GM12875 (cell line): ENCODE measurements at regions not wholly inside any gene's neighbourhood (a gene's known extent, or its start where the extent isn't known, plus 50 kb on each side); places are given as distances from the start of the nearest gene placed in this dataset.

Source experiments
- H3K4me3 ChIP-seq: one replicate; pipeline ENCODE4 v1.5.1; 2011; ENCODE audit warnings: low read depth, low read length, control low read depth
- TF ChIP-seq, protein P1 (sequence below): IDR thresholded peaks from 2 replicates; pipeline ENCODE4 v1.5.1; 2011; ENCODE audit warnings: low read depth, mild to moderate bottlenecking, control low read depth, inconsistent platforms, low read length, moderate library complexity, borderline replicate concordance; ENCODE audit not compliant: insufficient read depth

DNA sequence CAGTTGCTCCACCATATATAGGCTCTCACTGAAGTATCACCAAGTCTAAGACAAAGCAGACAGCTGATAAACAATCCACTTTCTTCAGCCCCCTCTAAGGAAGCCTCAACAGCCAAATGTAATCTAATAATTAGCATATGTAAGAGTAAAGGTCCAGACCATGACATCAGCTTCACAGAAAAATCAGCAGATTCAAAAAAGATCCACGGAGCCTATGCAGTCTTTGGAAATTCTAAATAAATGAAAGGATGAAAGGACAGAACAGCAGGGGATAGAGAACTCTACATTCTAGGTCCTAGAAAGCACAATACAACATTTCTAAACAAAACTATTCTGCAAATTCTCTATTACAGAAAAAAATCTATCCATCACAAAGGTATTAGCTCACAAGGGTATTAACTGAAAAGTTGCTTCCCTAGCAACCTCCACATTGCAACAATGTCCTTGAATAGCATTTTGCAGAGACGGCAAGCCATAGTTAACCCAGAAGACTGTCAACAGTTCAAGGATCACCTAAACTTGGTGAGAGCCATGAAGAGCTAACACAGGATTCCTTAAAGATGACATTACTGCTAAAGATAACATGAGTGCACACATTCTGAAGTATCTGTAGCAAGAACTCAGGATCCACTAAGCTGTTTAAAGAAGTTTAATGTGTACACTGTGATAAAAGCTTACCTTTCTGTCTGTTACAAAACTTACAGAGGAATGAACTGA lies 74.3 kb downstream of the SIPA1L2 start:
- TF ChIP-seq, protein P1, sequence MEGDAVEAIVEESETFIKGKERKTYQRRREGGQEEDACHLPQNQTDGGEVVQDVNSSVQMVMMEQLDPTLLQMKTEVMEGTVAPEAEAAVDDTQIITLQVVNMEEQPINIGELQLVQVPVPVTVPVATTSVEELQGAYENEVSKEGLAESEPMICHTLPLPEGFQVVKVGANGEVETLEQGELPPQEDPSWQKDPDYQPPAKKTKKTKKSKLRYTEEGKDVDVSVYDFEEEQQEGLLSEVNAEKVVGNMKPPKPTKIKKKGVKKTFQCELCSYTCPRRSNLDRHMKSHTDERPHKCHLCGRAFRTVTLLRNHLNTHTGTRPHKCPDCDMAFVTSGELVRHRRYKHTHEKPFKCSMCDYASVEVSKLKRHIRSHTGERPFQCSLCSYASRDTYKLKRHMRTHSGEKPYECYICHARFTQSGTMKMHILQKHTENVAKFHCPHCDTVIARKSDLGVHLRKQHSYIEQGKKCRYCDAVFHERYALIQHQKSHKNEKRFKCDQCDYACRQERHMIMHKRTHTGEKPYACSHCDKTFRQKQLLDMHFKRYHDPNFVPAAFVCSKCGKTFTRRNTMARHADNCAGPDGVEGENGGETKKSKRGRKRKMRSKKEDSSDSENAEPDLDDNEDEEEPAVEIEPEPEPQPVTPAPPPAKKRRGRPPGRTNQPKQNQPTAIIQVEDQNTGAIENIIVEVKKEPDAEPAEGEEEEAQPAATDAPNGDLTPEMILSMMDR: no peak
- H3K4me3 ChIP-seq: no peak overlapping the region

DNA sequence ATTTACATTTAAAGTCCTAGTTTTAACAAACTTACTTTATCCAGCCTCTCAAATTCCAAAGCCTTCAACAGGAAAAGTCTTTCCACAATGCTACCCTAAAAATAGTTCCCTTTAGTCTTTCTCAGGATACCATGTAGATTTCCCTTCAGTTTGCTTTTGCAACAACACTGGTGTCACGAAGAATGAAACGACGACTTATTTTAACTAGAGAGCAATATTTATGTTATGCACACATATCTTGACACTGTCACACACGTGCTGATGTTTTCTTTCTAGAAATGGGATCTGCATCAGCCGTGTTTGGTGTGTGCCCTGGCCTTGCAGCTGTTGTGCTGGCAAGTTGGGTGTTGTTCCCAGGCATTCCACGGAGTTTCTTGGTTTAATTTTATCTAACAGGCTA lies 75.5 kb downstream of the SIPA1L2 start:
- H3K4me3 ChIP-seq: no peak overlapping the region
- TF ChIP-seq, protein P1: no peak

DNA sequence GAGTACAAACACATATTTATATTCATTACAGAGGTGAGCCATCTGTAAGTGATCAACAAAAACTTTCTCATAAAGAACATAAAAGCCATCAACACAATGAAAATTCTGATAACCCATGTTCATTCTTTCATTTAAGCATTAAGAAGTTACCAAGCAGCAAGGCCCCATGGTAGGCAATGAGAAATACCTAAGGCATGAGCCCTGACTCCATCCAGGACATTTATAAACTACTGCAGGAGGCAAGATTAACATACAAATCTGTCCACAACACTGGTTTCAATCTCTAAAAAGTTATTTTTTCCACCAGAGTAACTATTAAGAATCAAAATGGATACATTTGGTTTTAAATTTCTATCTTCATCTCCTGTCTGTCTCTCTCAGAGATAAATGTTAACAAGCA lies 76.1 kb downstream of the SIPA1L2 start:
- H3K4me3 ChIP-seq: no peak overlapping the region
- TF ChIP-seq, protein P1: no peak

DNA sequence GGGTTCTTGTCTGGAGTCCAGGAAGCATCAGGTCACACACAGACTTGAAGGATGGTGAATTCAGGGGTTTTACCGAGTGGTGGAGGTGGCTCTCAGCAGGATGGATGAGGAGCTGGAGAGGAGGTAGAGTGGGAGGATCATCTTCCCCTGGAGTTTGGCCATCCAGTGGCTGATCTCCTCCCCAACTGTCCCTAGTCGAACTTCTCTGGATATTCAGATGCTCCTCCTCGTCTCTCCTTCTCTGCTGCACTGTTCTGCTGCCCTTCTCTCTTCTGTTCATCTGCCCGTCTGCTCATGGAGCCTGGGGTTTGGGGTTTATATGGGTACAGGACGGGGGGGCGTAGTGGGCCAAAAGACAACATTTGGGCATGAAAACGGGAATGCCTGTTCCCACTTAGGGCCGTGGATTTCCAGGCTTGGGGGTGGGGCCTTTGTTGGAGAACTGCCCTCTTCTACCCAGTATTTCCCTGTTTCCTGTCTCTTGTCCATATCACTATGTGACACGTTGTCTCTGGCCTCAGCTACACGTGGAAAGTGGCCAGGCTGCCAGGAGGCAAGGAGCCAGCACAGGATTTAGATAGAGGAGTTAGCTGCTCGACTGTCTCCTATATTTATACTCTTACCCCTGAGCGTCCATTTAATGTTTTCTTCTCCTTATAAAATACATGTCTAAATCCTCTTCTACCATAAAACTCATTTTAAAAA lies 76.7 kb downstream of the SIPA1L2 start:
- no peak overlapping the region for H3K4me3 ChIP-seq
- TF ChIP-seq, protein P1: no peak

DNA sequence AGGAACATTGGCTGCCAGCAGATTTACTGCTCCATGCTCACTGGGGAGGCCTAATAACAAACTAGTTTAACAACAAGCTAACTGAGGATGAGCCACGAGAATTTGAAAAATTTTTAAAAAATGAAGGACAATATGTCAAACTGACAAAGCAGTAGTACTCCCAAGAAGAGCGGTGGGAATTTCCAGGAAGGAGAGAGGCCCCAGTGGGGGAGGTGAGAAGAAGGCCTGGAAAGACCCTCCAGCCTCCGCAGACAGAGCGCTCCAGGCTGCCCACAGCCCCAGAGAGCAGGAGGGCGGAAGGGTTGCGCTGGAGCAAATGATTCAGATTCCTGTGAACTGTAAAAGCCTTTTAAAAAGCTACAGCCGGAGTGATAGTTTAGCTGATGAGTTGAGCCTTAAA lies 78.5 kb downstream of the SIPA1L2 start:
- TF ChIP-seq, protein P1: no peak
- no peak overlapping the region for H3K4me3 ChIP-seq

DNA sequence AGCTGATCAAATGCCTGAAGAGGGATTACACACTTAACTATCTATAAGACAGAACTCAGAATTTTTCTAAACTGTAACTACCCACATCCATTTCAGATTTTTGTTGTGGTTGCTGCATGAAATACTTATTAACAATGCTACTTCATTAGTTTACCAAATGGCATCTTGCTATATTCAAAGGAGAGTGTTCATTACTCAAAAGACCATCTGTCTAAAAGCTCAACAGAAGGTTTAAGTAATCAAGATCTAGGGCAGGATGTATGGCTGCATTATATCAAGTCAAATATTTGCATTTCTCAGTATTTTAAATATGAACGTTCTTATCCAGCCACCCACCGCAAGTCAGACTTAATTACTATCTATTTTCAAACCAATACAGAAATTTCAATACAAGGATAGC lies 79.9 kb downstream of the SIPA1L2 start:
- H3K4me3 ChIP-seq: no peak overlapping the region
- TF ChIP-seq, protein P1: no peak

DNA sequence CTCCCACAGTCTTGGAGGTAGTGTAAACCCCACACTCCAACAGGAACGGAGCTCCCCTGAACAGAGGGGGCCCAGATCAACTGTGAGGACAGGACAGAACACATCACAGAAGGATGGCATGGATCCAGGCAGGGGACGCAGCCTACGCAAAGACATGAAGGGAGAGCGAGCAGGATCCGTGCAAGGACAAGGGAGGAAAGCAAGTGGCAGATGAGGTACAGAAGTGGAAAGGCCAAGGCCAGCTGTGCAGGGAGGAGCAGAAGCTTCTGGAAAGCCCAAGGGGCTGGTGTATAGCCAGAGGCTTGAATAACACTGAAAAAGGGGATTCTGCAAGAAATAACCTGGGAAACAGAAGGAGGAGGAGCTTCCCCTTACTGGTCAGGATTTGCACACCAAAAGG lies 81.2 kb downstream of the SIPA1L2 start:
- H3K4me3 ChIP-seq: no peak overlapping the region
- TF ChIP-seq, protein P1: no peak
